ENCODE measurements at regions not wholly inside any gene's neighbourhood (a gene's known extent, or its start where the extent isn't known, plus 50 kb on each side); places are given as distances from the start of the nearest gene placed in this dataset.

DNA sequence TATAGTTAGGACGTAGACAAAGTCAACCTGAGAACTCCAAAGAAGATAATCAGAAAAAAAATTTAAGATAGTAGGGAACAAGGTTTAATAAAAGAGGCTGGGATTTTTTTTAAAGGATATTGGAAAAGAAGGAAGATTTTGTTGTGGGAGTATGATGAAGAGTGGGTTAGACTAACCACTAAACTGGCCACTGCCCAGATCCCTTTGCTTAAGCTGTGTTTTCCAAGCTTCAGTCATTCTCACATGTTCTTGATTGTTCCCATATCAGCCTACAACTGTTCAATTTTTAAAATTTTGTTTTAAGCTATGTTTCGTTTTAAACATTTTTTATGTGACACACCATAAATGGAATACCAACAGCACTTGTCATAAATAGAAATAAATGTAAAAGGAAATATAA is 284.5 kb upstream of the MMADHC start:
- Histone ChIP-seq H3K9me1 (ENCODE audit: control insufficient read depth, insufficient read depth, low read length) (no peaks in the 10 kb centered on the region), H3K79me2 (ENCODE audit: control insufficient read depth, insufficient read depth, low read length) (no peaks in the 10 kb centered on the region), H3K27ac (ENCODE audit: extremely low read depth, low read depth, low read length) (no peak overlapping the region), H3K27me3 (ENCODE audit: control insufficient read depth in 2 of 2, insufficient read depth in 2 of 2, low read length in 2 of 2) (no peaks in the 10 kb centered on the region), H3K4me1 (replicated peaks in 1 of 2; ENCODE audit: control insufficient read depth in 2 of 2, insufficient read depth in 2 of 2, low read length in 2 of 2) (no peaks in the 10 kb centered on the region), H3K36me3 (ENCODE audit: control insufficient read depth, insufficient read depth, low read length) (no peaks in the 10 kb centered on the region), H4K20me1 (replicated peaks; ENCODE audit: control insufficient read depth, insufficient read depth, low read length) (no peaks in the 10 kb centered on the region), H3K9ac (ENCODE audit: insufficient read depth in 1 of 2, low read depth in 2 of 2, low read length in 2 of 2) (no peak overlapping the region), H3K4me3 (no peak overlapping the region), H3K9me3 (replicated peaks; ENCODE audit: control insufficient read depth, insufficient read depth, low read depth, low read length) (no peaks in the 10 kb centered on the region), H3K4me2 (ENCODE audit: insufficient read depth, low read length) (no peak overlapping the region), H2AFZ (ENCODE audit: low read depth, low read length) (no peak overlapping the region)
- intact Hi-C loops (cut with micrococcal nuclease), result no loop called here
- TF ChIP-seq ZC3H8 (IDR thresholded peaks at IDR 0.05), result no peak
- no peak for TF ChIP-seq FOXK2 (conservative IDR thresholded peaks at IDR 0.05 in 1 of 2, IDR thresholded peaks at IDR 0.05 in 1 of 2; ENCODE audit: low read depth in 2 of 2)
- TF ChIP-seq, protein P1, sequence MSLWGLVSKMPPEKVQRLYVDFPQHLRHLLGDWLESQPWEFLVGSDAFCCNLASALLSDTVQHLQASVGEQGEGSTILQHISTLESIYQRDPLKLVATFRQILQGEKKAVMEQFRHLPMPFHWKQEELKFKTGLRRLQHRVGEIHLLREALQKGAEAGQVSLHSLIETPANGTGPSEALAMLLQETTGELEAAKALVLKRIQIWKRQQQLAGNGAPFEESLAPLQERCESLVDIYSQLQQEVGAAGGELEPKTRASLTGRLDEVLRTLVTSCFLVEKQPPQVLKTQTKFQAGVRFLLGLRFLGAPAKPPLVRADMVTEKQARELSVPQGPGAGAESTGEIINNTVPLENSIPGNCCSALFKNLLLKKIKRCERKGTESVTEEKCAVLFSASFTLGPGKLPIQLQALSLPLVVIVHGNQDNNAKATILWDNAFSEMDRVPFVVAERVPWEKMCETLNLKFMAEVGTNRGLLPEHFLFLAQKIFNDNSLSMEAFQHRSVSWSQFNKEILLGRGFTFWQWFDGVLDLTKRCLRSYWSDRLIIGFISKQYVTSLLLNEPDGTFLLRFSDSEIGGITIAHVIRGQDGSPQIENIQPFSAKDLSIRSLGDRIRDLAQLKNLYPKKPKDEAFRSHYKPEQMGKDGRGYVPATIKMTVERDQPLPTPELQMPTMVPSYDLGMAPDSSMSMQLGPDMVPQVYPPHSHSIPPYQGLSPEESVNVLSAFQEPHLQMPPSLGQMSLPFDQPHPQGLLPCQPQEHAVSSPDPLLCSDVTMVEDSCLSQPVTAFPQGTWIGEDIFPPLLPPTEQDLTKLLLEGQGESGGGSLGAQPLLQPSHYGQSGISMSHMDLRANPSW (CRISPR knock-in tag; IDR thresholded peaks at IDR 0.05), result no peak
- POLR2A ChIA-PET, result no interaction called here
- CTCF ChIA-PET (ENCODE audit: low intra/inter-chr PET ratio), result no interaction called here
- no peak for FAIRE-seq
- DNase-seq (ENCODE audit: extremely low read depth in 1 of 4, low spot score in 3 of 4), result no peak
- WGBS (ENCODE audit: insufficient coverage, low coverage, missing lambda C conversion rate), result 0% methylated on average over 2 of the region's 2 CpGs
- BruUV-seq (replicated peaks), result no TSS peak
- in situ Hi-C loops (cut with MboI), result no loop called here
- no peak for ATAC-seq

Measured in K562 (cell line).